ENCODE measurements at regions not wholly inside any gene's neighbourhood (a gene's known extent, or its start where the extent isn't known, plus 50 kb on each side); places are given as distances from the start of the nearest gene placed in this dataset.

GRCh38 chr7:136079066-136079465, 101.9 kb upstream of the MTPN start:
- no peaks in the 10 kb centered on the region for H3K9me3 ChIP-seq (ENCODE audit: control insufficient read depth in 1 of 2, low read length in 2 of 2)
- no peak overlapping the region for H3K4me3 ChIP-seq (ENCODE audit: low read depth in 1 of 2, low read length in 2 of 2)
- no peak overlapping the region for H3K9ac ChIP-seq (ENCODE audit: low read depth in 1 of 2, low read length in 2 of 2)
- H3K27ac ChIP-seq (ENCODE audit: low read depth, low read length) = no peak overlapping the region
- H3K27me3 ChIP-seq (ENCODE audit: control insufficient read depth in 1 of 2, insufficient read depth in 2 of 2, low read length in 2 of 2) = no peaks in the 10 kb centered on the region
- H3K36me3 ChIP-seq (ENCODE audit: control insufficient read depth in 1 of 2, insufficient read depth in 2 of 2, low read length in 2 of 2) = no peaks in the 10 kb centered on the region
- H3K4me1 ChIP-seq (ENCODE audit: control insufficient read depth in 1 of 2, insufficient read depth in 2 of 2, low read length in 2 of 2) = no peaks in the 10 kb centered on the region

- no peaks in the 10 kb centered on the region for H3K9me3 ChIP-seq (ENCODE audit: control insufficient read depth in 1 of 2, low read length in 2 of 2)
- H3K4me3 ChIP-seq (ENCODE audit: low read depth in 1 of 2, low read length in 2 of 2) = no peak overlapping the region
- H3K36me3 ChIP-seq (ENCODE audit: control insufficient read depth in 1 of 2, insufficient read depth in 2 of 2, low read length in 2 of 2) = no peaks in the 10 kb centered on the region
- no peaks in the 10 kb centered on the region for H3K4me1 ChIP-seq (ENCODE audit: control insufficient read depth in 1 of 2, insufficient read depth in 2 of 2, low read length in 2 of 2)
- H3K27ac ChIP-seq (ENCODE audit: low read depth, low read length) = no peak overlapping the region
- no peaks in the 10 kb centered on the region for H3K27me3 ChIP-seq (ENCODE audit: control insufficient read depth in 1 of 2, insufficient read depth in 2 of 2, low read length in 2 of 2)
- H3K9ac ChIP-seq (ENCODE audit: low read depth in 1 of 2, low read length in 2 of 2) = no peak overlapping the region
Observed at GRCh38 chr7:136078630-136079029, 101.5 kb upstream of the MTPN start.

GRCh38 chr7:136076954-136077353, 99.8 kb upstream of the MTPN start:
- no peaks in the 10 kb centered on the region for H3K36me3 ChIP-seq (ENCODE audit: control insufficient read depth in 1 of 2, insufficient read depth in 2 of 2, low read length in 2 of 2)
- no peak overlapping the region for H3K4me3 ChIP-seq (ENCODE audit: low read depth in 1 of 2, low read length in 2 of 2)
- H3K27ac ChIP-seq (ENCODE audit: low read depth, low read length) = no peak overlapping the region
- H3K9ac ChIP-seq (ENCODE audit: low read depth in 1 of 2, low read length in 2 of 2) = no peak overlapping the region
- no peaks in the 10 kb centered on the region for H3K27me3 ChIP-seq (ENCODE audit: control insufficient read depth in 1 of 2, insufficient read depth in 2 of 2, low read length in 2 of 2)
- no peaks in the 10 kb centered on the region for H3K4me1 ChIP-seq (ENCODE audit: control insufficient read depth in 1 of 2, insufficient read depth in 2 of 2, low read length in 2 of 2)
- no peaks in the 10 kb centered on the region for H3K9me3 ChIP-seq (ENCODE audit: control insufficient read depth in 1 of 2, low read length in 2 of 2)

- H3K9me3 ChIP-seq (ENCODE audit: control insufficient read depth in 1 of 2, low read length in 2 of 2) = no peaks in the 10 kb centered on the region
- H3K27ac ChIP-seq (ENCODE audit: low read depth, low read length) = no peak overlapping the region
- H3K4me3 ChIP-seq (ENCODE audit: low read depth in 1 of 2, low read length in 2 of 2) = no peak overlapping the region
- H3K27me3 ChIP-seq (ENCODE audit: control insufficient read depth in 1 of 2, insufficient read depth in 2 of 2, low read length in 2 of 2) = no peaks in the 10 kb centered on the region
- H3K4me1 ChIP-seq (ENCODE audit: control insufficient read depth in 1 of 2, insufficient read depth in 2 of 2, low read length in 2 of 2) = no peaks in the 10 kb centered on the region
- no peaks in the 10 kb centered on the region for H3K36me3 ChIP-seq (ENCODE audit: control insufficient read depth in 1 of 2, insufficient read depth in 2 of 2, low read length in 2 of 2)
- no peak overlapping the region for H3K9ac ChIP-seq (ENCODE audit: low read depth in 1 of 2, low read length in 2 of 2)
Observed at GRCh38 chr7:136074843-136075242, 97.7 kb upstream of the MTPN start.

- Histone ChIP-seq H3K36me3 (ENCODE audit: control insufficient read depth in 1 of 2, insufficient read depth in 2 of 2, low read length in 2 of 2) (no peaks in the 10 kb centered on the region), H3K4me3 (ENCODE audit: low read depth in 1 of 2, low read length in 2 of 2) (no peak overlapping the region), H3K4me1 (ENCODE audit: control insufficient read depth in 1 of 2, insufficient read depth in 2 of 2, low read length in 2 of 2) (no peaks in the 10 kb centered on the region), H3K27me3 (ENCODE audit: control insufficient read depth in 1 of 2, insufficient read depth in 2 of 2, low read length in 2 of 2) (no peaks in the 10 kb centered on the region), H3K27ac (ENCODE audit: low read depth, low read length) (no peak overlapping the region), H3K9me3 (ENCODE audit: control insufficient read depth in 1 of 2, low read length in 2 of 2) (no peaks in the 10 kb centered on the region), H3K9ac (ENCODE audit: low read depth in 1 of 2, low read length in 2 of 2) (no peak overlapping the region)
Observed at GRCh38 chr7:136072447-136072846, 95.3 kb upstream of the MTPN start.

GRCh38 chr7:136070736-136071505, 93.8 kb upstream of the MTPN start:
- no peaks in the 10 kb centered on the region for H3K27me3 ChIP-seq (ENCODE audit: control insufficient read depth in 1 of 2, insufficient read depth in 2 of 2, low read length in 2 of 2)
- no peaks in the 10 kb centered on the region for H3K4me1 ChIP-seq (ENCODE audit: control insufficient read depth in 1 of 2, insufficient read depth in 2 of 2, low read length in 2 of 2)
- no peak overlapping the region for H3K27ac ChIP-seq (ENCODE audit: low read depth, low read length)
- no peaks in the 10 kb centered on the region for H3K36me3 ChIP-seq (ENCODE audit: control insufficient read depth in 1 of 2, insufficient read depth in 2 of 2, low read length in 2 of 2)
- H3K4me3 ChIP-seq (ENCODE audit: low read depth in 1 of 2, low read length in 2 of 2) = no peak overlapping the region
- H3K9ac ChIP-seq (ENCODE audit: low read depth in 1 of 2, low read length in 2 of 2) = no peak overlapping the region
- no peaks in the 10 kb centered on the region for H3K9me3 ChIP-seq (ENCODE audit: control insufficient read depth in 1 of 2, low read length in 2 of 2)

- H3K36me3 ChIP-seq (ENCODE audit: control insufficient read depth in 1 of 2, insufficient read depth in 2 of 2, low read length in 2 of 2) = no peaks in the 10 kb centered on the region
- no peak overlapping the region for H3K9ac ChIP-seq (ENCODE audit: low read depth in 1 of 2, low read length in 2 of 2)
- no peak overlapping the region for H3K4me3 ChIP-seq (ENCODE audit: low read depth in 1 of 2, low read length in 2 of 2)
- H3K27ac ChIP-seq (ENCODE audit: low read depth, low read length) = no peak overlapping the region
- no peaks in the 10 kb centered on the region for H3K27me3 ChIP-seq (ENCODE audit: control insufficient read depth in 1 of 2, insufficient read depth in 2 of 2, low read length in 2 of 2)
- H3K9me3 ChIP-seq (ENCODE audit: control insufficient read depth in 1 of 2, low read length in 2 of 2) = no peaks in the 10 kb centered on the region
- no peaks in the 10 kb centered on the region for H3K4me1 ChIP-seq (ENCODE audit: control insufficient read depth in 1 of 2, insufficient read depth in 2 of 2, low read length in 2 of 2)
Observed at GRCh38 chr7:136069840-136070529, 92.8 kb upstream of the MTPN start.

GRCh38 chr7:136067277-136067676, 90.1 kb upstream of the MTPN start:
- Histone ChIP-seq H3K4me1 (ENCODE audit: control insufficient read depth in 1 of 2, insufficient read depth in 2 of 2, low read length in 2 of 2) (no peaks in the 10 kb centered on the region), H3K4me3 (ENCODE audit: low read depth in 1 of 2, low read length in 2 of 2) (no peak overlapping the region), H3K9me3 (ENCODE audit: control insufficient read depth in 1 of 2, low read length in 2 of 2) (no peaks in the 10 kb centered on the region), H3K9ac (ENCODE audit: low read depth in 1 of 2, low read length in 2 of 2) (no peak overlapping the region), H3K27me3 (ENCODE audit: control insufficient read depth in 1 of 2, insufficient read depth in 2 of 2, low read length in 2 of 2) (no peaks in the 10 kb centered on the region), H3K27ac (ENCODE audit: low read depth, low read length) (no peak overlapping the region), H3K36me3 (ENCODE audit: control insufficient read depth in 1 of 2, insufficient read depth in 2 of 2, low read length in 2 of 2) (no peaks in the 10 kb centered on the region)

GRCh38 chr7:136066304-136067143, 89.4 kb upstream of the MTPN start:
- Histone ChIP-seq H3K4me3 (ENCODE audit: low read depth in 1 of 2, low read length in 2 of 2) (no peak overlapping the region), H3K9ac (ENCODE audit: low read depth in 1 of 2, low read length in 2 of 2) (no peak overlapping the region), H3K27ac (ENCODE audit: low read depth, low read length) (no peak overlapping the region), H3K9me3 (ENCODE audit: control insufficient read depth in 1 of 2, low read length in 2 of 2) (no peaks in the 10 kb centered on the region), H3K4me1 (ENCODE audit: control insufficient read depth in 1 of 2, insufficient read depth in 2 of 2, low read length in 2 of 2) (no peaks in the 10 kb centered on the region), H3K36me3 (ENCODE audit: control insufficient read depth in 1 of 2, insufficient read depth in 2 of 2, low read length in 2 of 2) (no peaks in the 10 kb centered on the region), H3K27me3 (ENCODE audit: control insufficient read depth in 1 of 2, insufficient read depth in 2 of 2, low read length in 2 of 2) (no peaks in the 10 kb centered on the region)

GRCh38 chr7:136064627-136065237, 87.6 kb upstream of the MTPN start:
- H3K27ac ChIP-seq (ENCODE audit: low read depth, low read length) = no peak overlapping the region
- no peaks in the 10 kb centered on the region for H3K4me1 ChIP-seq (ENCODE audit: control insufficient read depth in 1 of 2, insufficient read depth in 2 of 2, low read length in 2 of 2)

More at GRCh38 chr7:136064627-136065237, 87.6 kb upstream of the MTPN start:
- H3K4me3 ChIP-seq (ENCODE audit: low read depth in 1 of 2, low read length in 2 of 2) = no peak overlapping the region
- H3K9me3 ChIP-seq (ENCODE audit: control insufficient read depth in 1 of 2, low read length in 2 of 2) = no peaks in the 10 kb centered on the region
- no peak overlapping the region for H3K9ac ChIP-seq (ENCODE audit: low read depth in 1 of 2, low read length in 2 of 2)
- H3K36me3 ChIP-seq (ENCODE audit: control insufficient read depth in 1 of 2, insufficient read depth in 2 of 2, low read length in 2 of 2) = no peaks in the 10 kb centered on the region
- no peaks in the 10 kb centered on the region for H3K27me3 ChIP-seq (ENCODE audit: control insufficient read depth in 1 of 2, insufficient read depth in 2 of 2, low read length in 2 of 2)
